ENCODE measurements at regions not wholly inside any gene's neighbourhood (a gene's known extent, or its start where the extent isn't known, plus 50 kb on each side); places are given as distances from the start of the nearest gene placed in this dataset.

- DNase-seq = no peak
- 70 to 81% methylated on average over 2 to 3 of the region's 3 CpGs for WGBS, 2 experiments (ENCODE audit: low coverage in 1 of 2, low lambda C conversion rate in 2 of 2, missing lambda C conversion rate in 2 of 2)
- no peak overlapping the region for H3K4me2 ChIP-seq (ENCODE audit: unreplicated experiment)
- no peaks in the 10 kb centered on the region for H3K4me1 ChIP-seq (ENCODE audit: insufficient read depth)
- in situ Hi-C loops (cut with MboI) = no loop called here
- peaks cover 10% of the 10 kb centered on the region; the same call in 1 of the 2 replicates for H3K27me3 ChIP-seq (replicated peaks; ENCODE audit: insufficient read depth)
- H3K9me3 ChIP-seq (ENCODE audit: low read depth) = no peaks in the 10 kb centered on the region
- no peak overlapping the region for H3K27ac ChIP-seq
- H3K9me2 ChIP-seq (ENCODE audit: insufficient read depth) = no peaks in the 10 kb centered on the region
- H4K20me1 ChIP-seq (ENCODE audit: insufficient read depth) = no peaks in the 10 kb centered on the region
- H3K4me3 ChIP-seq = no peak overlapping the region
- no peaks in the 10 kb centered on the region for H3F3A ChIP-seq (ENCODE audit: insufficient read depth)
- H2AFZ ChIP-seq = no peak overlapping the region
- TF ChIP-seq EZH2phosphoT487 (IDR thresholded peaks at IDR 0.05; ENCODE audit: insufficient read depth, low read depth) (no peak), EZH2 (IDR thresholded peaks at IDR 0.05; ENCODE audit: insufficient read depth, poor library complexity, severe bottlenecking) (no peak)
- H3K36me3 ChIP-seq (ENCODE audit: low read depth) = no peaks in the 10 kb centered on the region
- no peaks in the 10 kb centered on the region for H3K79me2 ChIP-seq (ENCODE audit: insufficient read depth)
- no peak overlapping the region for H3K9ac ChIP-seq
Measured at GRCh38 chr9:13505797-13506196, 226.3 kb upstream of the MPDZ start.

GRCh38 chr9:13503599-13503998 is 224.1 kb upstream of the MPDZ start:
- Histone ChIP-seq H3K4me3 (no peak overlapping the region), H3K4me1 (ENCODE audit: insufficient read depth) (no peaks in the 10 kb centered on the region), H3K4me2 (ENCODE audit: unreplicated experiment) (no peak overlapping the region), H2AFZ (no peak overlapping the region), H3K27me3 (replicated peaks; ENCODE audit: insufficient read depth) (peaks cover 12% of the 10 kb centered on the region; the same call in 1 of the 2 replicates), H3K9me3 (ENCODE audit: low read depth) (no peaks in the 10 kb centered on the region), H3K27ac (no peak overlapping the region), H3K36me3 (ENCODE audit: low read depth) (no peaks in the 10 kb centered on the region), H3K79me2 (ENCODE audit: insufficient read depth) (no peaks in the 10 kb centered on the region), H3F3A (ENCODE audit: insufficient read depth) (no peaks in the 10 kb centered on the region), H4K20me1 (ENCODE audit: insufficient read depth) (no peaks in the 10 kb centered on the region), H3K9ac (no peak overlapping the region), H3K9me2 (ENCODE audit: insufficient read depth) (no peaks in the 10 kb centered on the region)
- in situ Hi-C loops (cut with MboI) = no loop called here
- no peak for DNase-seq
- WGBS, 2 experiments (ENCODE audit: low coverage in 1 of 2, low lambda C conversion rate in 2 of 2, missing lambda C conversion rate in 2 of 2) = 87 to 96% methylated on average over 2 of the region's 2 CpGs
- TF ChIP-seq EZH2phosphoT487 (IDR thresholded peaks at IDR 0.05; ENCODE audit: insufficient read depth, low read depth) = no peak
- no peak for TF ChIP-seq EZH2 (IDR thresholded peaks at IDR 0.05; ENCODE audit: insufficient read depth, poor library complexity, severe bottlenecking)

- Histone ChIP-seq H3K36me3 (ENCODE audit: low read depth) (no peaks in the 10 kb centered on the region), H3K79me2 (ENCODE audit: insufficient read depth) (no peaks in the 10 kb centered on the region), H3K27me3 (replicated peaks; ENCODE audit: insufficient read depth) (peaks cover 12% of the 10 kb centered on the region; the same call in 1 of the 2 replicates), H3K27ac (no peak overlapping the region), H3K9me3 (ENCODE audit: low read depth) (no peaks in the 10 kb centered on the region), H3K9me2 (ENCODE audit: insufficient read depth) (no peaks in the 10 kb centered on the region), H4K20me1 (ENCODE audit: insufficient read depth) (no peaks in the 10 kb centered on the region), H3K4me2 (ENCODE audit: unreplicated experiment) (no peak overlapping the region), H3K4me3 (no peak overlapping the region), H3K4me1 (ENCODE audit: insufficient read depth) (no peaks in the 10 kb centered on the region), H2AFZ (no peak overlapping the region), H3F3A (ENCODE audit: insufficient read depth) (no peaks in the 10 kb centered on the region), H3K9ac (no peak overlapping the region)
- WGBS, 2 experiments (ENCODE audit: low coverage in 1 of 2, low lambda C conversion rate in 2 of 2, missing lambda C conversion rate in 2 of 2) = 8 to 9% methylated on average over 5 to 6 of the region's 6 CpGs
- no peak for TF ChIP-seq EZH2 (IDR thresholded peaks at IDR 0.05; ENCODE audit: insufficient read depth, poor library complexity, severe bottlenecking)
- no peak for DNase-seq
- in situ Hi-C loops (cut with MboI) = no loop called here
Measured at GRCh38 chr9:13502484-13502883, 223.0 kb upstream of the MPDZ start.

GRCh38 chr9:13501018-13501417 is 221.5 kb upstream of the MPDZ start:
- no peak for DNase-seq
- in situ Hi-C loops (cut with MboI) = no loop called here
- Histone ChIP-seq H3K4me3 (no peak overlapping the region), H3K9me3 (ENCODE audit: low read depth) (no peaks in the 10 kb centered on the region), H3K36me3 (ENCODE audit: low read depth) (no peaks in the 10 kb centered on the region), H3K27me3 (replicated peaks; ENCODE audit: insufficient read depth) (peaks cover 12% of the 10 kb centered on the region; the same call in 1 of the 2 replicates), H3K4me1 (ENCODE audit: insufficient read depth) (no peaks in the 10 kb centered on the region), H3K9ac (no peak overlapping the region), H3K27ac (no peak overlapping the region), H2AFZ (no peak overlapping the region), H4K20me1 (ENCODE audit: insufficient read depth) (no peaks in the 10 kb centered on the region), H3F3A (ENCODE audit: insufficient read depth) (no peaks in the 10 kb centered on the region), H3K79me2 (ENCODE audit: insufficient read depth) (no peaks in the 10 kb centered on the region), H3K4me2 (ENCODE audit: unreplicated experiment) (no peak overlapping the region), H3K9me2 (ENCODE audit: insufficient read depth) (no peaks in the 10 kb centered on the region)
- TF ChIP-seq EZH2phosphoT487 (IDR thresholded peaks at IDR 0.05; ENCODE audit: insufficient read depth, low read depth) = no peak
- TF ChIP-seq EZH2 (IDR thresholded peaks at IDR 0.05; ENCODE audit: insufficient read depth, poor library complexity, severe bottlenecking) = no peak
- WGBS, 2 experiments (ENCODE audit: low coverage in 1 of 2, low lambda C conversion rate in 2 of 2, missing lambda C conversion rate in 2 of 2) = 95 to 100% methylated on average over 1 of the region's 1 CpG

GRCh38 chr9:13500034-13500433 is 220.5 kb upstream of the MPDZ start:
- no peak overlapping the region for H3K4me2 ChIP-seq (ENCODE audit: unreplicated experiment)
- no peaks in the 10 kb centered on the region for H3K4me1 ChIP-seq (ENCODE audit: insufficient read depth)
- H3K27me3 ChIP-seq (replicated peaks; ENCODE audit: insufficient read depth) = peaks cover 12% of the 10 kb centered on the region; the same call in 1 of the 2 replicates
- 7 to 24% methylated on average over 1 of the region's 1 CpG for WGBS, 2 experiments (ENCODE audit: low coverage in 1 of 2, low lambda C conversion rate in 2 of 2, missing lambda C conversion rate in 2 of 2)
- H3F3A ChIP-seq (ENCODE audit: insufficient read depth) = no peaks in the 10 kb centered on the region
- H3K9me3 ChIP-seq (ENCODE audit: low read depth) = no peaks in the 10 kb centered on the region
- H3K79me2 ChIP-seq (ENCODE audit: insufficient read depth) = no peaks in the 10 kb centered on the region
- no peaks in the 10 kb centered on the region for H3K36me3 ChIP-seq (ENCODE audit: low read depth)
- no peak overlapping the region for H3K9ac ChIP-seq
- no peaks in the 10 kb centered on the region for H3K9me2 ChIP-seq (ENCODE audit: insufficient read depth)
- H3K4me3 ChIP-seq = no peak overlapping the region
- in situ Hi-C loops (cut with MboI) = no loop called here
- no peak overlapping the region for H3K27ac ChIP-seq
- no peak for DNase-seq
- no peaks in the 10 kb centered on the region for H4K20me1 ChIP-seq (ENCODE audit: insufficient read depth)
- H2AFZ ChIP-seq = no peak overlapping the region
- TF ChIP-seq EZH2phosphoT487 (IDR thresholded peaks at IDR 0.05; ENCODE audit: insufficient read depth, low read depth) (no peak), EZH2 (IDR thresholded peaks at IDR 0.05; ENCODE audit: insufficient read depth, poor library complexity, severe bottlenecking) (no peak)

Measured in GM23248 (cell line).